ENCODE measurements at regions not wholly inside any gene's neighbourhood (a gene's known extent, or its start where the extent isn't known, plus 50 kb on each side); places are given as distances from the start of the nearest gene placed in this dataset.

GRCh38 chr4:187227907-187228704, 504.4 kb upstream of the FAT1 start:
- TF ChIP-seq, protein P1, sequence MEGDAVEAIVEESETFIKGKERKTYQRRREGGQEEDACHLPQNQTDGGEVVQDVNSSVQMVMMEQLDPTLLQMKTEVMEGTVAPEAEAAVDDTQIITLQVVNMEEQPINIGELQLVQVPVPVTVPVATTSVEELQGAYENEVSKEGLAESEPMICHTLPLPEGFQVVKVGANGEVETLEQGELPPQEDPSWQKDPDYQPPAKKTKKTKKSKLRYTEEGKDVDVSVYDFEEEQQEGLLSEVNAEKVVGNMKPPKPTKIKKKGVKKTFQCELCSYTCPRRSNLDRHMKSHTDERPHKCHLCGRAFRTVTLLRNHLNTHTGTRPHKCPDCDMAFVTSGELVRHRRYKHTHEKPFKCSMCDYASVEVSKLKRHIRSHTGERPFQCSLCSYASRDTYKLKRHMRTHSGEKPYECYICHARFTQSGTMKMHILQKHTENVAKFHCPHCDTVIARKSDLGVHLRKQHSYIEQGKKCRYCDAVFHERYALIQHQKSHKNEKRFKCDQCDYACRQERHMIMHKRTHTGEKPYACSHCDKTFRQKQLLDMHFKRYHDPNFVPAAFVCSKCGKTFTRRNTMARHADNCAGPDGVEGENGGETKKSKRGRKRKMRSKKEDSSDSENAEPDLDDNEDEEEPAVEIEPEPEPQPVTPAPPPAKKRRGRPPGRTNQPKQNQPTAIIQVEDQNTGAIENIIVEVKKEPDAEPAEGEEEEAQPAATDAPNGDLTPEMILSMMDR (conservative IDR thresholded peaks at IDR 0.05 in 1 of 2, IDR thresholded peaks at IDR 0.05 in 1 of 2; ENCODE audit: extremely low read depth in 1 of 2, insufficient read depth in 1 of 2, low read depth in 1 of 2, low read length in 2 of 2) = no peak
- TF ChIP-seq EZH2 (IDR thresholded peaks at IDR 0.05; ENCODE audit: borderline replicate concordance, low read length) = no peak

Measured in mammary epithelial cell (primary cell).